ENCODE measurements at regions not wholly inside any gene's neighbourhood (a gene's known extent, or its start where the extent isn't known, plus 50 kb on each side); places are given as distances from the start of the nearest gene placed in this dataset.

- 77 to 78% methylated on average over 4 of the region's 4 CpGs for WGBS, 2 donors
- H3K9me3 ChIP-seq, result peaks cover 0 to 21% (median 0%) of the 10 kb centered on the region in 11 donors
- H3K27me3 ChIP-seq, result no peaks in the 10 kb centered on the region
- no peaks in the 10 kb centered on the region for H3K4me1 ChIP-seq
- no peaks in the 10 kb centered on the region for H3K36me3 ChIP-seq
- intact Hi-C loops (cut with DNase I), result no loop called here
- no peak overlapping the region for H3K27ac ChIP-seq
- no peak overlapping the region for H3K4me3 ChIP-seq
- DNase-seq (no peak), ATAC-seq (no peak)
- TF ChIP-seq, protein P1, sequence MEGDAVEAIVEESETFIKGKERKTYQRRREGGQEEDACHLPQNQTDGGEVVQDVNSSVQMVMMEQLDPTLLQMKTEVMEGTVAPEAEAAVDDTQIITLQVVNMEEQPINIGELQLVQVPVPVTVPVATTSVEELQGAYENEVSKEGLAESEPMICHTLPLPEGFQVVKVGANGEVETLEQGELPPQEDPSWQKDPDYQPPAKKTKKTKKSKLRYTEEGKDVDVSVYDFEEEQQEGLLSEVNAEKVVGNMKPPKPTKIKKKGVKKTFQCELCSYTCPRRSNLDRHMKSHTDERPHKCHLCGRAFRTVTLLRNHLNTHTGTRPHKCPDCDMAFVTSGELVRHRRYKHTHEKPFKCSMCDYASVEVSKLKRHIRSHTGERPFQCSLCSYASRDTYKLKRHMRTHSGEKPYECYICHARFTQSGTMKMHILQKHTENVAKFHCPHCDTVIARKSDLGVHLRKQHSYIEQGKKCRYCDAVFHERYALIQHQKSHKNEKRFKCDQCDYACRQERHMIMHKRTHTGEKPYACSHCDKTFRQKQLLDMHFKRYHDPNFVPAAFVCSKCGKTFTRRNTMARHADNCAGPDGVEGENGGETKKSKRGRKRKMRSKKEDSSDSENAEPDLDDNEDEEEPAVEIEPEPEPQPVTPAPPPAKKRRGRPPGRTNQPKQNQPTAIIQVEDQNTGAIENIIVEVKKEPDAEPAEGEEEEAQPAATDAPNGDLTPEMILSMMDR (IDR thresholded peaks at IDR 0.05), result no peak
Observed at GRCh38 chr4:178738026-178738425, 1295.8 kb upstream of the AGA start.

DNA sequence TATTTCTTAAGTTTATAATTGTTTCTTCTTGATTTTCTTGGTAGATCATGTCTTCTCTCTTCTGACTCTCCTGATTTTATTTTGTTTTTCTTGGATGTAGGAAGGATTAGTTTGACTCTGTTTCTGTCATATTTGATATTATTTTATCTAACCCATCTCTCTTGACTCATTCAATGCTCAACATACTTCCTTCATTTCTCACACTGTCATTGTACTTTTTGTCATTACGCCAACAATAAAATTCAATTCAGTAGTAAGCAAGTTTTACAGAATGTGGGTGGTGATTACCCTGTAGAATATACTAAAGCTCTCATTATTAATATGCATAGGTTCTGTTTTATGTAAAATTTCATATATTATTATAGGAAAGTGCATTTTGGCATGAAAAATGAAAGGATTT is 1303.0 kb upstream of the AGA start:
- Histone ChIP-seq H3K9me3 (peaks cover 0 to 33% (median 0%) of the 10 kb centered on the region in 11 donors), H3K27me3 (no peaks in the 10 kb centered on the region), H3K4me1 (no peaks in the 10 kb centered on the region), H3K27ac (no peak overlapping the region), H3K36me3 (no peaks in the 10 kb centered on the region), H3K4me3 (no peak overlapping the region)
- ATAC-seq (no peak), DNase-seq (no peak)
- intact Hi-C loops (cut with DNase I), result no loop called here
- TF ChIP-seq, protein P1 (IDR thresholded peaks at IDR 0.05), result no peak
- WGBS, 2 donors, result 93 to 94% methylated on average over 1 of the region's 1 CpG

DNA sequence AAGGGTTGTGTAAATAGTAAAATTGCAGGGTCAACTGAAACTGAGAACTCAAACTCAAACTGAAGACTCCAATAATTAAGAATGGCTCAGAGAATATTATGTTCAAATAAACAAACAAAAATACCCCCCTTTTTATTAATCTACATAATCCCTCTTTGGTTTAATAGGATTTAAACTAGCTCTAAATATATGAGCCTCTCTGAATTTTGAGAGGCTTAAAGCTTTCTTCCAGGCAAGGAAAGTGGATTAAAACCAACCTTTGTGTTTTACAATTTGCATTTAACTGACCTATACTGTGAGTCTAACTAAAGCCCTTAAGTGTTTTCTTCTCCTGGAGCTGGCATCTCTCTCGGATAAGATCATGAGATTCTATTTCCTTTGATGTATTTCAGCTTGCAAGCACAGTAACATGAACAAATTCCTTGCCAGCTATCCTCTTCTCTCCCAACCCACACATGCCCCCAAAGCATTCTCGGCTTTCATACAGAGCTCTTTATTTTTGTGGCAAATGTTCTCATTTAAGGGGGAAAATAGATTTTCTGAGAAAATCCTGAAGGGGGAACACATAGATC is 1310.8 kb upstream of the AGA start:
- H3K4me1 ChIP-seq, result no peaks in the 10 kb centered on the region
- H3K27ac ChIP-seq, result no peak overlapping the region
- TF ChIP-seq, protein P1 (IDR thresholded peaks at IDR 0.05), result no peak
- DNase-seq (no peak), ATAC-seq (no peak)
- H3K27me3 ChIP-seq, result no peaks in the 10 kb centered on the region
- H3K4me3 ChIP-seq, result no peak overlapping the region
- 17 to 21% methylated on average over 2 of the region's 2 CpGs for WGBS, 2 donors
- intact Hi-C loops (cut with DNase I), result no loop called here
- no peaks in the 10 kb centered on the region for H3K36me3 ChIP-seq
- peaks cover 0 to 5% (median 0%) of the 10 kb centered on the region in 11 donors for H3K9me3 ChIP-seq

- no peak for ATAC-seq
Observed at GRCh38 chr4:178778496-178778895, 1336.3 kb upstream of the AGA start.

More at GRCh38 chr4:178778496-178778895, 1336.3 kb upstream of the AGA start:
- H3K9me3 ChIP-seq, result peaks cover 0 to 6% (median 0%) of the 10 kb centered on the region in 11 donors
- H3K4me3 ChIP-seq, result no peak overlapping the region
- 74 to 78% methylated on average over 8 of the region's 8 CpGs for WGBS, 2 donors
- no peaks in the 10 kb centered on the region for H3K36me3 ChIP-seq
- no peaks in the 10 kb centered on the region for H3K27me3 ChIP-seq
- TF ChIP-seq, protein P1 (IDR thresholded peaks at IDR 0.05), result no peak
- no peaks in the 10 kb centered on the region for H3K4me1 ChIP-seq
- DNase-seq, result no peak
- intact Hi-C loops (cut with DNase I), result no loop called here
- no peak overlapping the region for H3K27ac ChIP-seq
